ENCODE measurements at regions not wholly inside any gene's neighbourhood (a gene's known extent, or its start where the extent isn't known, plus 50 kb on each side); places are given as distances from the start of the nearest gene placed in this dataset.

GRCh38 chr10:104576611-104577010 is 64.5 kb upstream of the SORCS3 start:
- TF ChIP-seq CTCF (IDR thresholded peaks at IDR 0.05): no peak
- no peak for TF ChIP-seq POLR2A (IDR thresholded peaks at IDR 0.05)
